ENCODE measurements at regions not wholly inside any gene's neighbourhood (a gene's known extent, or its start where the extent isn't known, plus 50 kb on each side); places are given as distances from the start of the nearest gene placed in this dataset.
"Not testable (repeated sequence)": the region's sequence is repeated elsewhere in the genome, so short reads cannot be mapped to it uniquely, and the experiment has no call there.

DNA sequence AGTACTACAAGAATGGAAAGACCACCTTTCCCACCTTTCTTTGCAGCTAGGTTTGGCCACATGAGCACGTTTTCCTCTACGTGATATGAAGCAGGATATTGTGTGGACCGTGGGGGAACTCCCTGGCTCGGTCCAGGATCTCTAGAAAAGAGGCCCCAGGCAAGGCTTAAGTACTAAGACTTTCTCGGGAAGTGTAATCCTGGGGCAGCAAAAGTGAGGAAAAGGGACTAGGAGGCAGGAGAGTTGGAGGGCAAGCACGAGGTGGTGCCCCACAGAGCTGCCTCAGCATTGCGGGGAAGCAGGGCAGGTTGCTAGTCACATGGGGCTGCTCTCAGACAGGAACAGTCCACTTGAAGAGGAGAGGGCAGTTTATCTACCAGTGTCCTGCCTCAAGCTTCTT is 235.1 kb downstream of the GADD45G start:
- intact Hi-C loops (cut with DNase I), result loop anchor here in 1 of 2 donors (10.0 kb wide), 1 partner anchor 85 kb away; no protein-coding TSS in a partner anchor
- no peak for DNase-seq (ENCODE audit: low spot score)

DNA sequence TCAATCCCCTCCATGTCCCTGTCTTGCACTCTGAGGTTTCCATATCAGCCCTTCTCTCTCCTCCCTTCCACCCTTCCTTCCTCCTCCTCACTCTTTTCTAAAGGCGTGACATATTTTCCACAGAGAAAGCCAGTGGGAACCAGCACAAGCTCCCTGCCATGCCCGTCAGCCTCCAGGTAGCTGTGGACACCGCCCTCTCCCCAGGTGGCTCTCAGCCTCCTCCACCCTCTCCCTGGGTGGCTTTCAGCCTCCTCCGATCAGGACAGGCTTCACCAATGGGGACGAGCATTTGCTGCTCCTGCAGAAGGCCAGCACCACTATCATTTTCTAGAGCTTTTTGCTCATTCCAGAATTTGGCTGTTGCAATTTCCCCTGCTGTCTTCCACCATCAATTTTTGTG is 236.6 kb downstream of the GADD45G start:
- DNase-seq (ENCODE audit: low spot score), result no peak
- intact Hi-C loops (cut with DNase I), result loop anchor here in 1 of 2 donors (10.0 kb wide), 1 partner anchor 83 kb away; no protein-coding TSS in a partner anchor

GRCh38 chr9:89842267-89842768 is 237.5 kb downstream of the GADD45G start:
- intact Hi-C loops (cut with DNase I), result loop anchor here in 1 of 2 donors (10.0 kb wide), 1 partner anchor 82 kb away; no protein-coding TSS in a partner anchor
- no peak for DNase-seq (ENCODE audit: low spot score)

DNA sequence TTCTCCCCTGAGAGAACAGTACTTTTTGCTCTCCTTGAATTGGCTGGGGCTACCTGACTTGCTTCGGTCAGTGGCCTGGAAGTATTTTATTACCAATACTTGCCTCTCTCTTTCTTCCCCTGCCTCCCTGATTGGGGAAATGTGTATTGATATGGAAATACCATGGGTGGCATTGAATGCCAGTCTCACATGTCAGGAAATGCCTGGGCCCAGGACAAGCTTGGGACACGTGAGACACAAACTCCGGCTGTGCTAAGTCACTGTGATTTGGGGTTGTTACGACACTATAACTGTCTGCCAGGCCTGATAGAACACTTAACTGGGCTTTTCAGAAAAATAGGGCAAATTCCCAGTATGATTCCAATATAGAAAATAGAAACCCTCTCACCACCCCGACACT is 238.3 kb downstream of the GADD45G start:
- DNase-seq (ENCODE audit: low spot score), result no peak
- intact Hi-C loops (cut with DNase I), result loop anchor here in 1 of 2 donors (10.0 kb wide), 1 partner anchor 82 kb away; no protein-coding TSS in a partner anchor

DNA sequence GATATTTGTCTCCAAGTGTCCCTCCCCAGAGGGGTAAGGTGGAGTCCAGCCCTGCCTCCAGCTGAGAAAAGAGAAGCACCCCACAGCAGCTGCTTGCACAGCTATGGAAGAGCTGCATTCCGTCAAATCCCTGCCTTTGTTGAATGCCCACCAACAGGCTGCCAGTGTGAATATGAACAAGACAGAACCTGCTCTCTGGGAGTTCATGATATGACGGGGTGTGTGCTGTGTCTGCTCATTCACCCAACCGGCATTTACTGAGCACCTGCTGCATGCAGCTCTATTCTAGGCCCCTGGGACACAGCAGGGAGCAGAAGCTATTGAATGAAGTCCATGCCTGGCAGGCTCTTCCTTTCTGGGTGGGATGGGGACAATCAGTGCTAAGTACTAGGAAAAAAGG is 238.8 kb downstream of the GADD45G start:
- no peak for DNase-seq (ENCODE audit: low spot score)
- intact Hi-C loops (cut with DNase I), result loop anchor here in 1 of 2 donors (10.0 kb wide), 1 partner anchor 81 kb away; no protein-coding TSS in a partner anchor

DNA sequence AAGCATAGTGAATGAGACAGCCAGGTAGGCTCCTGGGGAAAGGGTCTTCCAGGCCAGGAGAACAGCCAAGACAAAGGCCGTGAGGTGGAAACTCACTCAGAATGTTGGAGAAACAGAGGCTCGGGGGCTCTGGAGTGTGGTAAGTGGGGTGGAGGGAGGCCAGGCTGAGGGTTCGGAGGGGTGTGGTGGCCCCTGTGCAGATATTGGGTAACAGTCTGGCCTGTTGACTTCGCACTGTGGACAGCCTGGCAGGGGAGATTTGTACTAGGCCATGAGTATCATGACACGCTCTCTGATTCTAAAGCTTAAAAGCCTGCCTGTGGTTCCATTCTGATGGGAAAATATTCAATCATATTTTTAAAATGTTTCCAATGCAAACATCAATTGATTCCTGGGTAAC is 239.3 kb downstream of the GADD45G start:
- intact Hi-C loops (cut with DNase I), result loop anchor here in 1 of 2 donors (10.0 kb wide), 1 partner anchor 81 kb away; no protein-coding TSS in a partner anchor
- no peak for DNase-seq (ENCODE audit: low spot score)

DNA sequence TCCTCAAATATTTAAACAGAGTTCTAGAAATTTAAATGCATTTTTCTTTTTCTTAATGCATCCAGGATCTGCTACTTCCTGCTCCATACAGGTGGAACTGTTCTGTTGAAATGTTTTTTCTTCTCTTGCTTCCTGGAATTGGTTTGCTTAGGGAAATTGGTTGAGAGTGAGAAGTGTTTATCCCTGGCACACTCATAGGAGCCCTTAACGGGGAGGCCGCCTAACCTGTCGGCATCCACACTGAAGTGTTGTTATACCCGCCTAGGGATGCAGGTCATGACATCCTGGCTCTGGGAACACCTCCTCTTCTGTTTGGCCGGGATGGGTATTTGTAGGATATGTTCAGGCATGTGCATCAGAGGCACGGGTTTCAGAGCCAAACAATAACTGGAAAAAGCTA is 239.7 kb downstream of the GADD45G start:
- intact Hi-C loops (cut with DNase I), result loop anchor here in 1 of 2 donors (10.0 kb wide), 1 partner anchor 80 kb away; no protein-coding TSS in a partner anchor
- no peak for DNase-seq (ENCODE audit: low spot score)

- intact Hi-C loops (cut with DNase I), result loop anchor here in 1 of 2 donors (10.0 kb wide), 1 partner anchor 79 kb away; no protein-coding TSS in a partner anchor
These were observed 240.5 kb downstream of the GADD45G start for GRCh38 chr9:89845321-89845720.

GRCh38 chr9:89845862-89846261 is 241.1 kb downstream of the GADD45G start:
- DNase-seq (ENCODE audit: low spot score), result no peak
- intact Hi-C loops (cut with DNase I), result loop anchor here in 1 of 2 donors (10.0 kb wide), 1 partner anchor 79 kb away; no protein-coding TSS in a partner anchor

More at GRCh38 chr9:89845321-89845720, 240.5 kb downstream of the GADD45G start:
- DNase-seq (ENCODE audit: low spot score), result no peak

- DNase-seq (ENCODE audit: low spot score), result peak; percentile 46
- intact Hi-C loops (cut with DNase I), result loop anchor here in 1 of 2 donors (10.0 kb wide), 1 partner anchor 76 kb away; no protein-coding TSS in a partner anchor
These were observed 243.5 kb downstream of the GADD45G start for GRCh38 chr9:89848060-89849040.

DNA sequence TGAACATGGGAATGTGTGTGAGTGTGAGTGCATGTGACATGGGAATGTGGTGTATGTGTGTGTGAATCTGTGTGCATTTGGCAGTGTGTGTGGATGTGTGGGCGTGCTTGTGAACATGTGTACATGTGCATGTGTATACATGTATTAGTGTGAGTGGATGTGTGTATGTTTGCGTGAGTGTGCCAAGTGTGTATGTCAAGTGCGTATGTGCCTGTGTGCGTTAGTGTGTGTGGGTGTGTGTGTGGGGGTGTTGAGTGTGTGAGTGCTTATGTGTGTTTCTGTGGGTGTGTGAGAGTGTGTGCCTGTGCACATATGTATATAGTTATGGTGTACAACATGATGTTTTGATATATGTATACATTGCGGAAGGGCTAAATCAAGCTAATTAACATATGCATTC is 244.3 kb downstream of the GADD45G start:
- peak; percentile 26 for DNase-seq (ENCODE audit: low spot score)
- intact Hi-C loops (cut with DNase I), result loop anchor here in 1 of 2 donors (10.0 kb wide), 1 partner anchor 76 kb away; no protein-coding TSS in a partner anchor

DNA sequence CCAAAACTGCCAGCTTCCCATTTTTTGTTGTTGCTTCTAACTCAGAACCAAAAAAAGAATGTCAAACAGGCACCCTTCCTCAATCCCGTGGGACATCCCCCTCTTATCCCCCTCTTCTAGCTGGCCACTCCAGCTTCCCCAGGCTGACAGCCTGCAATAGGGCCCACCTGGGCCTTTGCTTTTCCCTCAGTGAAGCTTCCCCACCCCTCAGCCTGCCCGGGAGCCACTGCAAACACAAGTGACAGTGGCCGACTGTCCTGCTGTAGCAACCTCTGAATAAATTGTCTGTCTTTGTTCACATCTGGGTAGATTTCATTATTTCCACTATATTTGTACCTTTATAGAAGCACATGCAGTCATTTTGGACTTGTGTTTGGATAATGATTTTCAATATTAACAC is 245.3 kb downstream of the GADD45G start:
- DNase-seq (ENCODE audit: low spot score), result peak; percentile 35
- intact Hi-C loops (cut with DNase I), result no loop called here

GRCh38 chr9:89850631-89851325 is 246.0 kb downstream of the GADD45G start:
- peak; percentile 84 for DNase-seq (ENCODE audit: low spot score)

DNA sequence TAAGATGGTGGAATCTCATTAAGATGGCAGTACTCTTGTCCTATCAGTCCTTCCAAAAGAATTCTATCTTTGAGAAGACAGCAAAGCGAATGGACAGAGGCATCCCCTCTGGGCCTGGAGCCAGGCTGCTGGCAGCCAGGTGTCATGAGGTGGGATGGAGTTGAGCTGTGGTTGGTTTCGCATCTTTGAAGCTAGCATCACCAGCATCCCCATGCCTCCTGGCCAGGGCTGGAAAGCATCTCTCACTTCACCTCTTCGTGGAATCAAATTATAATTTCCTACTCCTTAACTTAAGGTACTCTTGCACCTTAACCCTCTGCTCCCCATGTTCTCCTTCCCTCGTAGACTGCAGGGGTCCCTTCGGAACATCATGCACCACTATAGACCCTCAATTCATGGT is 248.3 kb downstream of the GADD45G start:
- peak; percentile 11 for DNase-seq (ENCODE audit: low spot score)
- intact Hi-C loops (cut with DNase I), result no loop called here

More at GRCh38 chr9:89850631-89851325, 246.0 kb downstream of the GADD45G start:
- intact Hi-C loops (cut with DNase I), result no loop called here

DNA sequence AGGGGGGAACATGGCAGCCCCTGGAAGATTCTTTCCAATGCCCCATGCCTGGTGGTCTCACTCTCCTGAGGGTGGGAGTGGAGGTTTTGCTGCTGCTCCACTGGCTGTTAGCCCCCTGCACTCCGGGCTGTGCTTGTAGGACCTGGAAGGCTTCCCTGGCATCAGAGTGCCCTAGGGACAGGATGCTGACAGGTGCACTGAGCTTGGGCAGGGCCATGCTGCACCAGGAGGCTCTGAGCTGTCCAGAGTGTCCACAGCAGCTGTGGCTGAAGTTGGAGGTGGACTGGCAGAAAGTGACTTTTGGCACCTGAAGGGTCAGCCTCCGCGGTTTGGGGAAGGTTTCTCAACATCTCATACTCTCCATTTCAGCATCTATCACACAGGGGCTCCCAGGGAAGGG is 249.1 kb downstream of the GADD45G start:
- peak; percentile 62 for DNase-seq (ENCODE audit: low spot score)
- intact Hi-C loops (cut with DNase I), result no loop called here

- intact Hi-C loops (cut with DNase I), result no loop called here
- DNase-seq (ENCODE audit: low spot score), result peak; percentile 62
These were observed 250.1 kb downstream of the GADD45G start for GRCh38 chr9:89854715-89855475.

DNA sequence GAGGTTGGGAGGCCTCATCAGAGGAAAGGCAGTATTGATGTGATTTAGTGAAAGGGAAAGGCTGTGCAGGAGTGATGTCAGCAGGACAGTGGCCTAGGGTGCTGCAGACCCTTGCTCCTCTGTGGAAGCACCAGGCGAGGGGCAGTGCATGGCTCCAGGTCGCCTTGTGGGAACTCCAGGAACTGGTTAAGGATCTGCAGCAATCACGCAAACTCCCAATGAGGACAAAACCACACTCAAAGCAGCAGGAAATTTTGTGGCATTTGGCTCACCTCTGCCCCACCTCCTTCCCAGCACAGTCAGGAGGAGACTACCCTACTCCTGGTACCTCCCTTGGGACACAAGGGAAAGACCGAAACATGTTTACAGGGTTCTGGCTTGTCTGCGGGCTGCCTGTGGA is 251.5 kb downstream of the GADD45G start:
- DNase-seq (ENCODE audit: low spot score), result peak; percentile 31
- intact Hi-C loops (cut with DNase I), result not testable (repeated sequence)

GRCh38 chr9:89856950-89857349 is 252.1 kb downstream of the GADD45G start:
- DNase-seq (ENCODE audit: low spot score); intact Hi-C loops (cut with DNase I): not testable (repeated sequence)

All from posterior vena cava (tissue), 2 donors.